Keratinocyte (primary cell): ENCODE measurements at regions not wholly inside any gene's neighbourhood (a gene's known extent, or its start where the extent isn't known, plus 50 kb on each side); places are given as distances from the start of the nearest gene placed in this dataset.

Experiments
- EZH2 ChIP-seq: IDR thresholded peaks from one replicate; pipeline ENCODE4 v1.6.1; 2012; ENCODE audit warnings: inconsistent platforms, mild to moderate bottlenecking, low read length, moderate library complexity
- TF ChIP-seq, protein P1 (sequence below), 3 experiments: IDR thresholded peaks in 1 of 3; conservative IDR thresholded peaks in 1 of 3; optimal IDR thresholded peaks in 1 of 3; 2 replicates in 2 of 3; 3 replicates in 1 of 3; pipeline versions ENCODE3 to v1.5.1; 2011; ENCODE audit warnings: low read length in 3 of 3, mild to moderate bottlenecking in 3 of 3, moderate library complexity in 2 of 3, control low read depth in 1 of 3, inconsistent platforms in 1 of 3; ENCODE audit not compliant: insufficient read depth in 2 of 3; ENCODE audit errors: extremely low read depth in 1 of 3

DNA sequence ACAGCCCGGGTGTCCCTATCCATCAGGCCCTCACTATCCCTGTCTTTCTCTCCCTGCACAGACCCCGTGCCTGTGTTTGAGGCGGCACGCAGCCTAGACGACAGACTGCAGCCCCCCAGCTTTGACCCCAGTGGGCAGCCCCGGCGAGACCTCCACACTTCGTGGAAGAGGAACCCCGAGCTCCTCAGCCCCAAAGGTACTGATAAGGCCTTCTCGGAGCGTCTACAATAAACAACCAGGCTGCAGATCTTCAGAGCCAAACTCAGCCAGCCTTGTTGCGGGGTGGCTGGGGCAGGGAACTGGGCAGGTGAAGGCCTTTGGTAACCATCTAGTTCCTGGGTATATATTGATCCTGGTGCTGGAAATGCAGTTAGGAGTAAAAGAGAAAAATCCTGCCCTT lies 77.5 kb downstream of the PHETA1 start:
- TF ChIP-seq, protein P1, sequence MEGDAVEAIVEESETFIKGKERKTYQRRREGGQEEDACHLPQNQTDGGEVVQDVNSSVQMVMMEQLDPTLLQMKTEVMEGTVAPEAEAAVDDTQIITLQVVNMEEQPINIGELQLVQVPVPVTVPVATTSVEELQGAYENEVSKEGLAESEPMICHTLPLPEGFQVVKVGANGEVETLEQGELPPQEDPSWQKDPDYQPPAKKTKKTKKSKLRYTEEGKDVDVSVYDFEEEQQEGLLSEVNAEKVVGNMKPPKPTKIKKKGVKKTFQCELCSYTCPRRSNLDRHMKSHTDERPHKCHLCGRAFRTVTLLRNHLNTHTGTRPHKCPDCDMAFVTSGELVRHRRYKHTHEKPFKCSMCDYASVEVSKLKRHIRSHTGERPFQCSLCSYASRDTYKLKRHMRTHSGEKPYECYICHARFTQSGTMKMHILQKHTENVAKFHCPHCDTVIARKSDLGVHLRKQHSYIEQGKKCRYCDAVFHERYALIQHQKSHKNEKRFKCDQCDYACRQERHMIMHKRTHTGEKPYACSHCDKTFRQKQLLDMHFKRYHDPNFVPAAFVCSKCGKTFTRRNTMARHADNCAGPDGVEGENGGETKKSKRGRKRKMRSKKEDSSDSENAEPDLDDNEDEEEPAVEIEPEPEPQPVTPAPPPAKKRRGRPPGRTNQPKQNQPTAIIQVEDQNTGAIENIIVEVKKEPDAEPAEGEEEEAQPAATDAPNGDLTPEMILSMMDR (optimal IDR thresholded peaks at IDR 0.05 in 1 of 3, IDR thresholded peaks at IDR 0.05 in 1 of 3, conservative IDR thresholded peaks at IDR 0.05 in 1 of 3; ENCODE audit: extremely low read depth in 1 of 3, insufficient read depth in 2 of 3, low read length in 3 of 3): no peak
- TF ChIP-seq EZH2: no peak
